AG04449 (cell line): ENCODE measurements at regions not wholly inside any gene's neighbourhood (a gene's known extent, or its start where the extent isn't known, plus 50 kb on each side); places are given as distances from the start of the nearest gene placed in this dataset.
"Not testable (repeated sequence)": the region's sequence is repeated elsewhere in the genome, so short reads cannot be mapped to it uniquely, and the experiment has no call there.

ENCODE experiments used
- CTCF ChIA-PET: fragments of 350-600 bp; formaldehyde crosslinking; extraction: SDS; loops from one replicate; lab custom pipeline; 2021; ENCODE audit warnings: antibody characterized with exemption; lab: Yijun Ruan, JAX
- POLR2A ChIA-PET: fragments of 400-600, 350-600 bp; formaldehyde crosslinking; extraction: SDS; loops from one replicate; lab custom pipeline; 2020; ENCODE audit warnings: antibody characterized with exemption, inconsistent platforms; lab: Yijun Ruan, JAX
- DNase-seq: peaks from one replicate; pipeline ENCODE4 v3.0.0-alpha.2; 2010; ENCODE audit warnings: low read depth, low spot score
- H3K4me3 ChIP-seq: 2 replicates; pipeline ENCODE4 v1.5.1; 2011; ENCODE audit warnings: low read depth, mild to moderate bottlenecking, control low read depth, low read length
- TF ChIP-seq, protein P1 (sequence below): IDR thresholded peaks from one replicate; pipeline ENCODE4 v1.5.1; 2011; ENCODE audit warnings: mild to moderate bottlenecking, moderate library complexity, low read length, control low read depth, inconsistent platforms; ENCODE audit not compliant: insufficient read depth; ENCODE audit errors: missing control alignments

DNA sequence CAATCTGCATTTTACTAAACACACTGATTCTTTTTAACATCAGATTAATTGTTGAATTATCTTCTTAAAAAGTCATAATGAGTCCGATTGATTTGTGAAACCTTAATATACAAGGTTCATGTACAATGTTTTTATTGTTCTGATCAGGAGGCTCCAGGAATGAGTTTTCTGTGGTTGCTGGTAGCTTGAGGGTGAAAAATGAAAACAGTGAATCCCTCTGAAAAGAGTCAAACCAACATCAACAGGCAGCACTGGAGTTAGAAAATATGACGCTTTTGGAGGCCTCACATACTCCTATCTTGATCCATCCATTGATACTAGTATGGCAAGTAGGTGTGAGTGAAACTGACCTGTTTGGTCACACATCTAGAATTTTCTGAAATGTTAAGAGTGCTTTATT, 216.3 kb upstream of the ETAA1 start:
- H3K4me3 ChIP-seq: no peak overlapping the region
- TF ChIP-seq, protein P1, sequence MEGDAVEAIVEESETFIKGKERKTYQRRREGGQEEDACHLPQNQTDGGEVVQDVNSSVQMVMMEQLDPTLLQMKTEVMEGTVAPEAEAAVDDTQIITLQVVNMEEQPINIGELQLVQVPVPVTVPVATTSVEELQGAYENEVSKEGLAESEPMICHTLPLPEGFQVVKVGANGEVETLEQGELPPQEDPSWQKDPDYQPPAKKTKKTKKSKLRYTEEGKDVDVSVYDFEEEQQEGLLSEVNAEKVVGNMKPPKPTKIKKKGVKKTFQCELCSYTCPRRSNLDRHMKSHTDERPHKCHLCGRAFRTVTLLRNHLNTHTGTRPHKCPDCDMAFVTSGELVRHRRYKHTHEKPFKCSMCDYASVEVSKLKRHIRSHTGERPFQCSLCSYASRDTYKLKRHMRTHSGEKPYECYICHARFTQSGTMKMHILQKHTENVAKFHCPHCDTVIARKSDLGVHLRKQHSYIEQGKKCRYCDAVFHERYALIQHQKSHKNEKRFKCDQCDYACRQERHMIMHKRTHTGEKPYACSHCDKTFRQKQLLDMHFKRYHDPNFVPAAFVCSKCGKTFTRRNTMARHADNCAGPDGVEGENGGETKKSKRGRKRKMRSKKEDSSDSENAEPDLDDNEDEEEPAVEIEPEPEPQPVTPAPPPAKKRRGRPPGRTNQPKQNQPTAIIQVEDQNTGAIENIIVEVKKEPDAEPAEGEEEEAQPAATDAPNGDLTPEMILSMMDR: no peak
- DNase-seq: no peak
- CTCF ChIA-PET: no interaction called here
- POLR2A ChIA-PET: no interaction called here

DNA sequence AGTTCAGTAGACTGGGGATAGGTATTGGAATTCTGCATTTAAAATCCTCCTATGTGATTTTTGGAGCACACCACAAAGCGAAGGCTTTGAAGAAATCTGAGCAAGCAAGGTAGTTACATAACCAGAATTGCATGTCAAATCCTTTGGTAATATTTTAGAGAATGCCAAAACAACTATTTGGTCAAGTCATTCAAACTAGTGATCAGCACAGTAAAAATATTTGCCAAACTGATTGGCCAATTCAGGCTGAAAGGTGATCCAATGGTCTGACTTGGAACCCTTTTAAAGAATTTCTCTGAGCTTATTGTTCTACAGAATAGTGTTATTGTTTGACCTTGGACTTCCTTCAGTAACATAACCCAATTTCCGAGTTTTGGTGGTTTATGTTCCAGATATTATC, 214.2 kb upstream of the ETAA1 start:
- no peak for DNase-seq
- H3K4me3 ChIP-seq: no peak overlapping the region
- CTCF ChIA-PET: interaction anchor here (1.2 kb wide), 1 partner anchor 17 kb away, joined by 4 read pairs; no protein-coding TSS in a partner anchor
- POLR2A ChIA-PET: no interaction called here
- TF ChIP-seq, protein P1: no peak

DNA sequence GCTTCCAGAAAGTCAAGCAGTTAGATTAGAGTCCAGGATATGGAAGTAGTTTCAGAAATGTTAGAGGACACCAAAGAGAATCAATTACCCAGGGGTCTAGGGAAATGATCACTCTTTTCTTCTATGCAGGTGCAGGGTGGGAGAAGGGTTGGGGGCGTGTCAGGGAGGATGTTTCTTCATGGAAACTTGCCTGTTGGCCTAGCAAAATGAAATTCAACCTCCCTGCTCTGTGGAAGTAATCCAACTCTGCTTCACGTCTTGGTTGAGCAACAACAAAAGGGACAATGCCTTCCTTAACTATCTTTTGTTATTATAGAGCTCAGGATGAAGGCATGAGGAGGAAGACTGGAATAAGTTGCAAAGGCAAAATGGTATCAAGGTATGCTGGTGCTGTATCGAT, 210.8 kb upstream of the ETAA1 start:
- no peak overlapping the region for H3K4me3 ChIP-seq
- no peak for DNase-seq
- TF ChIP-seq, protein P1: no peak
- CTCF ChIA-PET: no interaction called here
- POLR2A ChIA-PET: no interaction called here

DNA sequence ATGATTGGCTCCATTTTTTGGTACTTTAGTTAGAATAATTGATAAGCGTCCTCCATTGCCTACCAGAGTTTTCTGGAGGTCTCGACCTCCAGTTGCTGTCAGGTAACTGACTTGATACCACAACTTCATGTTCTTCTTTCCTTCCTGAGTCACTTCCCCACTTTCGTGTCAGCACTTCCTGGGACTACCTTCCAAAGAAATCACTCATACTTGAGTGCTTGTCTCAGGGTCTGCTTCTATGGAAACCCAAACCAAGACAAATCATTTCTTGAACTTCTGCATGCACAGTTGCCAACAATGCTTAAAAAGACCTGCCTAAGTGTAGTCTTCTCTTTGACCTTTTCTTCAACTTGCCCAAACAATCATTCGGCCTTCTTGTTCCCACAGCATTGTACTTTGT, 210.3 kb upstream of the ETAA1 start:
- CTCF ChIA-PET: no interaction called here
- no peak for DNase-seq
- POLR2A ChIA-PET: no interaction called here
- no peak overlapping the region for H3K4me3 ChIP-seq
- TF ChIP-seq, protein P1: no peak

- DNase-seq, CTCF ChIA-PET, POLR2A ChIA-PET, H3K4me3 ChIP-seq: not testable (repeated sequence)
Measured at GRCh38 chr2:67195327-67195726, 201.8 kb upstream of the ETAA1 start.

DNA sequence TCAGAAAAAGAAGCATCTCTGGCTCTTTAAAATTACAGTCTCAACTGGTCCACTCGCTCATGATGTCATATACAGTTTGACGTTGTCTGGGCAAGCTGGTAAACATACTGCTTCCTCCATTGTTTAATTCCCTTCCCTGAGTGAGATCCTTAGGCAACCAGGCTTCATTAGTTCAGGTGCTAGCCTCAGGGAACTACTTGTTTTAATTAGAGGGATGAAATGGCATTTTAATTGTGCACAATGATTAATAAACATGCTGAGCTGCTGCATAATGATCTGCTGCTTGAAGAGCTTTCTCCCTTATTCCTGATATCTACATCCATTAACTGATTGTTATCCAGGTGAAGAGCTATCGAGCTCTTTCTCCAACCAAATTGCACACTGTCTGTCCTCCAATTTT, 195.6 kb upstream of the ETAA1 start:
- TF ChIP-seq, protein P1: no peak
- POLR2A ChIA-PET: no interaction called here
- no peak overlapping the region for H3K4me3 ChIP-seq
- CTCF ChIA-PET: interaction anchor here (1.7 kb wide), 1 partner anchor 14 kb away, joined by 7 read pairs; no protein-coding TSS in a partner anchor
- DNase-seq: no peak

DNA sequence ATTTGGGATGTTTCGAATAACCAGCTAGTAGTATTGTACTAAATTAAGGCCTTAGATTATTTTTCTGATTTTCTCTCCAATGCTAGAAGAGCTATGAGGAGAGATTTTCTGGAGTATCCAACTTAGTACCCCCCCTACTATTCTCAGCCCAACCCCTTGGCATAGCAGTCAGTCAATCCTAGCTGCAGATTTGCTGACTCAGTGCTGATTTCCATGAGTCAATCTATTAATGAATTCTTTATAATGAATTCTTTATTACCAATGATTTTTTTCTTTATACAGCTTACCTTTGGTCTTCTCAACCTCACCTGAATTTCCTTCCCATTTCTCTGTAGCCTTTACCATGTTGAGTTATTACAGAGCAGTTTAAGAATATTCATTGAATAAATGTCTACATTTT, 192.8 kb upstream of the ETAA1 start:
- DNase-seq: no peak
- ChIA-PET CTCF (interaction anchor here (1.5 kb wide), 1 partner anchor 11 kb away, joined by 5 read pairs; no protein-coding TSS in a partner anchor), POLR2A (no interaction called here)

More for the DNA sequence above, 192.8 kb upstream of the ETAA1 start:
- no peak overlapping the region for H3K4me3 ChIP-seq
- TF ChIP-seq, protein P1: no peak
